Upper lobe of left lung (tissue), 4 donors: ENCODE measurements at regions not wholly inside any gene's neighbourhood (a gene's known extent, or its start where the extent isn't known, plus 50 kb on each side); places are given as distances from the start of the nearest gene placed in this dataset.

ENCODE experiments used
- EP300 ChIP-seq, 4 donors: sonication (generic); formaldehyde crosslinking; IDR thresholded peaks; one replicate each; pipeline ENCODE4 v1.5.1; 2017; ENCODE audit warnings: antibody characterized with exemption in 4 of 4, control low read depth in 2 of 4
- POLR2A ChIP-seq, 4 donors: fragments of 450-650 bp; IDR thresholded peaks; one replicate each; pipeline ENCODE4 v1.5.1; 2016 to 2017; ENCODE audit warnings: antibody characterized with exemption in 4 of 4, mild to moderate bottlenecking in 2 of 4
- POLR2AphosphoS5 ChIP-seq, 2 donors: sonication (generic); formaldehyde crosslinking; IDR thresholded peaks; one replicate each; pipeline ENCODE4 v1.5.1; 2017; ENCODE audit warnings: antibody characterized with exemption in 2 of 2
- TF ChIP-seq, protein P1 (sequence below), 6 experiments: fragments of 450-650 bp in 4 of 6; fragments of 200-600 bp in 2 of 6; sonication (generic) in 2 of 6; IDR thresholded peaks; one replicate each; pipeline ENCODE4 v1.5.1; 2016 to 2019; ENCODE audit warnings: antibody characterized with exemption in 6 of 6

DNA sequence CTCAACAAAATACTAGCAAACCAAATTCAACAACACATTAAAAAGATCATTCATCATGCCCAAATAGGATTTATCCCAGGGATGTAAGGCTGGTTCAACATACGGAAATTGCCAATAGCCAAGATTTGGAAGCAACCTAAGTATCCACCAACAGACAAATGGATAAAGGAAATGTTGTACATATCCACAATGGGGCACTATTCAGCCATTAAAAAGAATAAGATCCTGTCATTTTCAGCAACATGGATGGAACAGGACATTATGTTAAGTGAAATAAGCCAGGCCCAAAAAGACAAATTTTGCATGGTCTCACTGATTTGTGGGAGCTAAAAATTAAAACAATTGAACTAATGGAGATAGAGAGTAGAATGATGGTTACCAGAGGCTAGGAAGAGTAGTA is 82.0 kb upstream of the FAM241A start:
- TF ChIP-seq, protein P1, sequence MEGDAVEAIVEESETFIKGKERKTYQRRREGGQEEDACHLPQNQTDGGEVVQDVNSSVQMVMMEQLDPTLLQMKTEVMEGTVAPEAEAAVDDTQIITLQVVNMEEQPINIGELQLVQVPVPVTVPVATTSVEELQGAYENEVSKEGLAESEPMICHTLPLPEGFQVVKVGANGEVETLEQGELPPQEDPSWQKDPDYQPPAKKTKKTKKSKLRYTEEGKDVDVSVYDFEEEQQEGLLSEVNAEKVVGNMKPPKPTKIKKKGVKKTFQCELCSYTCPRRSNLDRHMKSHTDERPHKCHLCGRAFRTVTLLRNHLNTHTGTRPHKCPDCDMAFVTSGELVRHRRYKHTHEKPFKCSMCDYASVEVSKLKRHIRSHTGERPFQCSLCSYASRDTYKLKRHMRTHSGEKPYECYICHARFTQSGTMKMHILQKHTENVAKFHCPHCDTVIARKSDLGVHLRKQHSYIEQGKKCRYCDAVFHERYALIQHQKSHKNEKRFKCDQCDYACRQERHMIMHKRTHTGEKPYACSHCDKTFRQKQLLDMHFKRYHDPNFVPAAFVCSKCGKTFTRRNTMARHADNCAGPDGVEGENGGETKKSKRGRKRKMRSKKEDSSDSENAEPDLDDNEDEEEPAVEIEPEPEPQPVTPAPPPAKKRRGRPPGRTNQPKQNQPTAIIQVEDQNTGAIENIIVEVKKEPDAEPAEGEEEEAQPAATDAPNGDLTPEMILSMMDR (IDR thresholded peaks at IDR 0.05): no peak
- TF ChIP-seq EP300 (IDR thresholded peaks at IDR 0.05) (no peak), POLR2A (IDR thresholded peaks at IDR 0.05) (no peak), POLR2AphosphoS5 (IDR thresholded peaks at IDR 0.05) (no peak)
